ENCODE measurements at regions not wholly inside any gene's neighbourhood (a gene's known extent, or its start where the extent isn't known, plus 50 kb on each side); places are given as distances from the start of the nearest gene placed in this dataset.

DNA sequence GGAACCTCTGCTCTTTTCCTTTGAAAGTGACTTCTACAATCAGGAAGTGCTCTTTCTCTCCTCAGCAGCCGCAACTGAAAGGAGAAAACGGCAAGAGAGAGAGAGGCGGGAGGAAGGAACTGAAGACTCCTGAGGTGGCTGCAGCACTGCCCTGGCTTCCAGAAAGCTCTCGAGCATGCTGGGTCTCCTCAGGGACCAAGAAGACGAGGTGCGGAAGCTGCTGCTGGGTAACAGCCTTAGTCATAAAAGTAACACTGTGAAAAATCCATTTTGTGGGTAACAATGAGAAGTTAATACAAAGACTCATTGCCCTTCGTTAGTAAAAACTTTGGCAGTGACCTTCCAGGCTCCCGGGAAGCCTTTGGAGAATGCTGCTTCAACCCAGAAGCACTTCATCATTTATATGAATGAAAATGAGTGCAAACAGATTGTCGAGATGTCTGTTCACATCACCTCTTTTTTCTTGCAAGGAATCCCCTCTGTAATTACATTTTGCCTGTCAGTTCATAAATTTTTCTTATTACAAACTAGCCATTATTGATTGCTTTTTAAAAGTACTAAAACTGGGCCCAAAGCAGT, 473.4 kb downstream of the SOX6 start:
- DNase-seq (ENCODE audit: low read depth) = no peak

GRCh38 chr11:15883455-15883920, 472.9 kb downstream of the SOX6 start:
- DNase-seq (ENCODE audit: low read depth) = no peak

- no peak for DNase-seq (ENCODE audit: low read depth)
Observed at GRCh38 chr11:15884141-15884540, 472.2 kb downstream of the SOX6 start.

GRCh38 chr11:15884777-15885540, 471.4 kb downstream of the SOX6 start:
- no peak for DNase-seq (ENCODE audit: low read depth)

DNA sequence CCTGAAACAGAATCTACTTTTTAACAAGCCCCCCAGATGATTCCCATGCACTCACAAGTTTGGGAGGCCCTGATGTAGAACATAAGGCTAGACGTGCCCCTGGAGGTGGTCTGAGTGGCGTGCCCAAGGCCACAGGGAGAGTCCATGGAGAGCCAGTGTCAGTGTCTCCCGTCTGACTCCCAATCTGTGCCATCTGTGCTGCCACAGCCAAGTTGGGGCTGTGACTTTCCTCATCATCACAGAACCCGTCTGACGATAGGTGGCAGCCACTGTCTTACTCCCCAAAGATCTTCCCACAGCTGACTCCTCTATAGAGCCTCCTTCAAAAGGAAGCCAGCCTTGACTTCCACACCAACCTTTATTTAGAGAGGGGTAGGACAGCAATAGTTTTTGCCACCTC, 470.5 kb downstream of the SOX6 start:
- no peak for DNase-seq (ENCODE audit: low read depth)

DNA sequence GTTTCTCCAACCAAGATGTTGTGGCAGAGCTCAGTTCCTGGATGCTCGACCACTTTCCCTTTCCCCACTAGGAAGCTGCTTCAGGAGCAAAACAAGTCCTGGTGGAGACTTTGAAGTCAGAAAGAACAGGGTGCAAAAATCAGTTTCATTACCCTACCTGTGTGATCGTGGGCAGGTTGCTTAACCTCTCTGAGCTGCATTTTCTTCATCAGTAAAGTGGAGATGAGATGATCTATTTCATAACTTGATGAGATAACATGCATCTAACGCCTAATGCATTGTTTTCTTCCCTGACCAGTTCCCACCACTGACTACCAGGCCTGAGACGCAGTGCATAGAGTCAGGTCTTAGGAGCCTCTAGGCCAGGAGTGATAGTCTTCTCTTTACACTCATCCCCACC, 470.0 kb downstream of the SOX6 start:
- DNase-seq (ENCODE audit: low read depth) = no peak

GRCh38 chr11:15886866-15887265, 469.5 kb downstream of the SOX6 start:
- DNase-seq (ENCODE audit: low read depth) = no peak

GRCh38 chr11:15888556-15889345, 467.6 kb downstream of the SOX6 start:
- no peak for DNase-seq (ENCODE audit: low read depth)

GRCh38 chr11:15889363-15890030, 466.8 kb downstream of the SOX6 start:
- DNase-seq (ENCODE audit: low read depth) = no peak

- DNase-seq (ENCODE audit: low read depth) = no peak
Observed at GRCh38 chr11:15890031-15890713, 466.2 kb downstream of the SOX6 start.

DNA sequence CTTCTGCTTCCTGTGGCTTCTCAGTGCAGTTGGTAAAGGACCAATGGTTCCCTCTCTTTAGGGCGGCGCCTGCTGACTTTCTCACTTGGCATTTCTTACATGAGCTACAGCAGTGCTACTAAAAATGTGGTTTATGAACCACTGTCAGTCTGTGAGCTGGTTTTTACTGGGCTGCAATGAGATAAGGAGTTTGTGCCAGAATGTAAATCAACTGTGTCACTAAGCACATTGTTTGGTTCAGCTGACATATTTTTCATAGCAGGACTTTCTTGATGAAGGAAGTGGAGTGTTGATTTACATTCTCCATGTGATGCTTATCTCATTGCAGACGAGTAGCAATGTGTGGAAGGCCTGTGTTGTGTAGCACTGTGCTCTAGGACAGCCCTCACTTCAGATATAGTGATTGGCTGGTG, 463.3 kb downstream of the SOX6 start:
- DNase-seq (ENCODE audit: low read depth) = no peak

- DNase-seq (ENCODE audit: low read depth) = no peak
Observed at GRCh38 chr11:15896026-15896425, 460.3 kb downstream of the SOX6 start.

DNA sequence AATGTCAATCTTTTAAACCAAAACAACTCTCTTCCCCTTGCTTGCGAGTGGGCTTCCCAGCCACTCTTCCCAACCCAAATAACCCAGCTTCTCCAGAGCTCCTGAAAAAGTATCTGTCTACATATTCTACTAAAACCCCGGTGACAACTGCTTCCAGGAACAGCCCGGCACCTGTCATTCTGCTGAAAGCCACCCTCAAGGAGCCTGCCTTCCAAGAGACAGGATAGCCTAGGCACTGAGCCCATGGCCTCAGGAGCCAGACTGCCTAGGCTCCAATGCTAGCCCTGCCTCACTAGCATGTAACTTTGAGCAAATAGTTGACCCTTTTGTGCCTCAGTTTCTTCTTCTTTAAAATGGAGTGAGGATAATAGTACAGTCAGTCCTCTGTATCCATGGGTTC, 459.8 kb downstream of the SOX6 start:
- no peak for DNase-seq (ENCODE audit: low read depth)

DNA sequence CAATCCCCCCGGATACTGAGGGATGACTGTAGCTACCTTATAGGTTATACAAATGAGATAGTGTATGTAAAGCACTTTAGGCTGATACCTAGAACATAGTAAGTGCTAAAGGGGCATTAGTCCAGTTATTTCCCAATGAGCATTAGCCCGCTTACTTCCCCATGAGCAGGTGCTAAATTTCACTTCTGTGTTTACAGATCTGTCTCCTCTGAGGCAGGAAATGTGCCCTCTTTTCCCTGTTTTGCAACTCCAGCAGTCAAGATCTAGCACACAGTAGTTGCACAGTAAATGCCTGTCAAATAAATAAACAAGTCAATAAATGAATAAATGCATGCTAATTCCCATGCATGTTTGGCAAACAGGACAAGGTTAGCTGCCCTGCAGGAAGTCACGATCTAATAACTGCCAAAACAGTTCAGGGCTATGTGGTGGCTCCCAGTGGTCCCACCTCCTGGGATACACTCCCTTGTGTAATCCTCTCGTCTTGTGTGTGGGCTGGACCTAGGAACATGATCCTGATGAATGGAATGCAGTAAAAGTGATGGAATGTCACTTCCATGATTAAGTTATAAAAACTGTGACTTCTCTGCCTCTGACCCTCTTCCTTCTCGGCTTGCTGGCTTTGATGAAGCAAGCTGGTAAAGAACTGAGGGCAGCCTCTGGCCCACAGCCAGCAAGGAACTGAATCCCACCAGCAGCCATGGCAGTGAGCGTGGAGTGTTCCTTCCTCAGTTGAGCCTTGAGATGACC, 459.0 kb downstream of the SOX6 start:
- DNase-seq (ENCODE audit: low read depth) = no peak

DNA sequence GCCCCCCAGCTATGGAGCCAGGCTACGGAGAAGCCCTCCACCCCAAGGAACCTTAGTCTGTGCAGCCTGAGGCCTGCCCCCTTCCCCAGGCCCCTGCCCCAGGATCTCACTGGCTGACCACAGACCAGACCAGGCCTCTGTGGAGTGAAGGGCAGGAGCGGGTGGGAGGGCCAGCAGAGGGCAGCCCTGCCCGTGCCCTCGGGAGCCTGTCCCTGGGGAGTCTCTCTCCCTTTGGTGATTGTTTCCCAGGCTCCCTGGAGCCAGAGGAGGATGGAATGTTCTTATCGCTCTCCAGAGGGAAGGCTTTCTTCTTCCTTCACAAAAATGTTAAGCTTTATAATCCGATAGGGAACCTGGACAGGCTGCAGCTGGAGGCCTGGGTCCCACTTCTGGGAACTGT, 455.3 kb downstream of the SOX6 start:
- no peak for DNase-seq (ENCODE audit: low read depth)

GRCh38 chr11:15901790-15902189, 454.6 kb downstream of the SOX6 start:
- no peak for DNase-seq (ENCODE audit: low read depth)

DNA sequence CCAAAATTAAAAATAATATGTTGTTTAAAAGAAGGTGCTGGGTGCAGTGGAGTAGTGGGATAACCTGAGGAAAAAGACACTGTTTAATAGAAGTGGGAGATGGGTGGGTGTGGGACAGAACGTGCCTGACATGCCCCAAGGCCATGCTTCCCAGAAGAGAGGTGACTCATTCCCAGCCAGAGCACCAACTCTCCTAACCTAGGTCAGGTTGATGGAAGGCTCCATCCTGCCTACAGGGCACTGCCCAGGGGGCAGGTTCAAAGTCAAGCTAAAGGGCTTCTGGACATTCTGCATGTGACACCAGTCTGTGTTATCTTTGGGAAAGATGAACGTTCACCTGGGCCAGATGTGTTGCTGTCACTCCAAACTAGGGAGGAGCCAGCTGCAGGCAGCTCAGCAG, 453.1 kb downstream of the SOX6 start:
- DNase-seq (ENCODE audit: low read depth) = no peak

GRCh38 chr11:15905366-15906104, 450.8 kb downstream of the SOX6 start:
- DNase-seq (ENCODE audit: low read depth) = no peak

GRCh38 chr11:15906481-15907035, 449.8 kb downstream of the SOX6 start:
- DNase-seq (ENCODE audit: low read depth) = no peak

- DNase-seq (ENCODE audit: low read depth) = no peak
Observed at GRCh38 chr11:15907806-15908205, 448.5 kb downstream of the SOX6 start.

Data from activated T-helper 1 cell treated with Interleukin-2 at 50 U/mL for 16 hours (primary cell).